ENCODE measurements at regions not wholly inside any gene's neighbourhood (a gene's known extent, or its start where the extent isn't known, plus 50 kb on each side); places are given as distances from the start of the nearest gene placed in this dataset.
"Not testable (repeated sequence)": the region's sequence is repeated elsewhere in the genome, so short reads cannot be mapped to it uniquely, and the experiment has no call there.

- DNase-seq (ENCODE audit: low read depth in 2 of 2), result no peak
These were observed 961.3 kb upstream of the CELF4 start for GRCh38 chr18:38526922-38527321.

GRCh38 chr18:38525039-38525438, 959.4 kb upstream of the CELF4 start:
- DNase-seq (ENCODE audit: low read depth in 2 of 2), result no peak

- DNase-seq (ENCODE audit: low read depth in 2 of 2), result no peak
These were observed 955.2 kb upstream of the CELF4 start for GRCh38 chr18:38520786-38521185.

GRCh38 chr18:38502539-38502938, 936.9 kb upstream of the CELF4 start:
- no peak for DNase-seq (ENCODE audit: low read depth in 2 of 2)

GRCh38 chr18:38497266-38497665, 931.7 kb upstream of the CELF4 start:
- no peak for DNase-seq (ENCODE audit: low read depth in 2 of 2)

- DNase-seq (ENCODE audit: low read depth in 2 of 2), result no peak
These were observed 930.7 kb upstream of the CELF4 start for GRCh38 chr18:38496222-38496793.

GRCh38 chr18:38494065-38494464, 928.5 kb upstream of the CELF4 start:
- DNase-seq (ENCODE audit: low read depth in 2 of 2), result no peak

DNA sequence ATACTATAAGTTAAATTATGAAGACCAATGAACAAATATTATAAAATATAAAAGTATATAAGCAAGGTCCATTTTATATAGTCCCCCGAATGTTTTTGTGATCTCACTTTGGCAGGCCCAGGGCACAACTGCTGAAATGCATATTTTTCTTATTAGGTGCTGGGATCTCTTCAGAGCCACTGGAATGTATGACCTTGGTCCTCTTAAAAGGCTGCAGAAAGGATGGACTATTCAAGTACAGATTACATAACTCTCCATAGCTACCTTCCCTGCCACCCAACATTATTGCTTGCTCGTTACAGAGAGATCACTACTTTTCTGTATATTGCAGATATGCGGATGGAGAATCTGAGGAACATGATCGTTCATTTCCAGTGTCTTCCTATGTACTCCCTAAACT, 925.6 kb upstream of the CELF4 start:
- DNase-seq (ENCODE audit: low read depth in 2 of 2), result no peak

GRCh38 chr18:38489721-38490120, 924.1 kb upstream of the CELF4 start:
- DNase-seq (ENCODE audit: low read depth in 2 of 2), result not testable (repeated sequence)

GRCh38 chr18:38487521-38487920, 921.9 kb upstream of the CELF4 start:
- DNase-seq (ENCODE audit: low read depth in 2 of 2), result no peak

DNA sequence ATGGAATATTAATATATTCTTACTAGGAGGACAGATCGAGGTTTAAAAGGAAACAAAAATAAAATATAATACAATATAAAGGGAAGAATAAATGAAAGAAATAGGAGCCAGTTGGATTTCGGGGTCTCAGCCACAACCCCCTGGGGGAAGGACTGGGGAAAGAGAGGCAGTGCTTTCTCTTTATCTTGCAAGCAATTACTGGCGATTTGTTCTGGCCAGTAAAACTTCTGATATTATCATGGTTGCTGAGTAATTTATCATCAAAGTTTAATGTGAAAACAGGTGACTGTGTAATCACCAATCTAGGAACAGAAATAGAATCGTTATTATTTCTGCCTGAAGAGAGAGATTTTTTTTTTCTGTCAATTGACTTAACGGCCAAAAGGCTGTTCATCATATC, 917.7 kb upstream of the CELF4 start:
- DNase-seq (ENCODE audit: low read depth in 2 of 2), result no peak

DNA sequence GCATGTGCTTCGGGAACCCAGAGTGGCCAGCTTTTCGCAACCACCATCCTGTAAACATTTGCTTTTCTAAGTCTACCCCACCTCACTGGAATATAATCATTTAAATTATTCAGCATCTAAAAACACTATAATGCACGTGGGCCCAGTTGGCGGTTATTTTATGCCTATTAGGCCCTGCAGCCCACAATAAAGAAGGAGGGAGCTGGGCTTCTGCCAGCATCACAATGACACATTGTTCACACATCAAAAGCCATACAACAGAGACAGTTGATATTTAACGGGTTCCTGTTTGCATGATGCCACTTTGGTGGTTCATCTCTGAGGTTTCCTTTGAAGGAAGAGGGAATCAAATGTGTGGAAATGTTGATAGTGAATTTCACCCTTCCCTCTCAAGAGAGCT, 916.0 kb upstream of the CELF4 start:
- DNase-seq (ENCODE audit: low read depth in 2 of 2), result no peak

GRCh38 chr18:38475686-38476085, 910.1 kb upstream of the CELF4 start:
- no peak for DNase-seq (ENCODE audit: low read depth in 2 of 2)

DNA sequence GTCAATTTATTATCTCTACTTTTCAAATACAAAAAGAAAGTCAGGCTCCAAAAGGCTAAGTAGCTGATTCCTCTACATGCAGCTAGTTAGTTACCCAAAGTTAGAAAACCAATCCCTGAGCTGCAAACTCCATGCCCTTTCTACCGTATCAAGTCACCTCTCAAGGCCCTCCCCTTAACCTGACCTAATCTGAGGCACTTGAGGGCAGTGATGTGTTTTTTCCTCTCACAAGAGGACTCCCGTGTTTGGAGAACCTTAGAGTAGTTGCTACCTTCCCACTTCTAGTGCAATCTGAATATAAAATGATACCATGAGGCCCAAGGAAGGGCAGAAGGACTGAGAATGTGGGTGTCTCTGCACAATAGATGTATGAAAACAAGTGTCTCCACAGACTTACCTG, 907.9 kb upstream of the CELF4 start:
- no peak for DNase-seq (ENCODE audit: low read depth in 2 of 2)

GRCh38 chr18:38470421-38470820, 904.8 kb upstream of the CELF4 start:
- DNase-seq (ENCODE audit: low read depth in 2 of 2), result no peak

DNA sequence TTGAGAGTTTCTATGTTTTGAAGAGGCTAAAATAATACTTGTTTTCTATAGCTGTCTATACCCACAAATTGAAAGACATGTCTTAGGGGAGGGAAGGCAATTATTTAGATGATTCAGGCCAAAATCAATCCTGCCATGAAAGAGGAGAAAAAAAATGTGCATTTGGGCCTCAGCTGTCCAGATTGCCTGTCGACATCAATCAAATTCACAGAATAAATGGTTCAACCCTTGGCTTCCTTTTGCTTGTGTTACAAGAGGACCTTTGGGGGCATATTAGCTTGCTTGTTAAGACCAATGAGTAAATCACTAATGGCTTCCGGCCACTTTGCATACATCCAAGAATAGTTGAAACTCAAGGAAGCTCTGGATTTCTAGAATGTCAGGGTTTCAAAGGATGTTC, 900.8 kb upstream of the CELF4 start:
- DNase-seq (ENCODE audit: low read depth in 2 of 2), result no peak

DNA sequence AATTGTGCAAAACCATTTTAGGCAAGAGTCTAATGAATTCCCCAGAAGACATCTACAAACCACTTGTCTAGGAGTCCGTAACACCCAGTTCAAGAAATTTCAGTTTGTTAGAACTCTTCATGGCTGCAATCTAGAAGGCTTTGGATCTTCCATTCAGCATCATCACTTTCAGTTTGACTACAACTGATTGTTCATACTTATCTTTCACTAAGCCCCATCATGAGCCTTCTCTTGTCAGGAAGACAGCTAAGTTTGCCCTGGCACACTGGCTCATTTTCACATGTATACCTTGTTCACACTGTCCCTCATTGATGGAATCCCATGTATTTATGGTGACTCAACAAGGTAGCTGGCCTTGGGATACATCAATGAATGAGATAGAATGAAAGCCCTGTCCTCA, 898.4 kb upstream of the CELF4 start:
- DNase-seq (ENCODE audit: low read depth in 2 of 2), result no peak

- no peak for DNase-seq (ENCODE audit: low read depth in 2 of 2)
These were observed 895.1 kb upstream of the CELF4 start for GRCh38 chr18:38460657-38461056.

DNA sequence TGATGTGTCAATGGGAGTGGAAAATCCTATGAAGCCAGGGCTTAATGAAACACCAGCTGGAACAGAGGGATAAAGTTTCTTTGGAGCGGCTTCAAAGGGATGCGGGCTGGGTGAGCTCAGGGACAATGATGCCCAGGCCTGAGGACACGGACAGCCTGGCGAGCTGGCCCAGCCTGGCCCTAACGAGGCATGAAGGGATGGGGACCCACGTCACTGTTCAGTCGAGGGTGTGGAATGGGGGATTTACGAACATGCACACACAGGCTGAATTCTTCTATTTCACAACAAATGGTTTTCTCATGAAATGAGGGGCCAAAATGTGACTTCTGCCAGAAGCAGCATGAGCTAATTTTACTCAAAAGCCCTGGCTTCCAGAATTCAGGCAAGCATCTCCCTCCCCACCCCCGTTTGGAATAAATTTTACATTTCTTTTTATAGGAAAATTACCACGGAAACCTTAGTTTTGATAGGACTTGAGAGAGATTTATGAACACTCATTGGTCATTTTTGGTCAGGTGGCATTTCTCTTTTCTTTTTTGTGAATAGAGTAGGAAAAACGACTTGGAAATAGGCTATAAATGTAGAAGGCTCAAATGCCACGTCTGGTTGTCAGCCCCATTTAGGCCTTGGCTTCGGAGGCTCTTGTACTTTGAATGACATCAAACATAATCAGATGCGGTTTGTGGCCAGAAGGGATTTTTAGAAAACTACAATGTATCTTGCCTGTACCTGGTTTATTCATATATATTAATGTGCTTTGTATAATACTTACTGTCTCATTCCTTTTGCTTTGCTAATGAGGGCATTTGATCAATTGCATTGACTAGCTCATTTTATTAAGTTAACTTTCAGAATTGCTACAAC, 893.8 kb upstream of the CELF4 start:
- no peak for DNase-seq (ENCODE audit: low read depth in 2 of 2)

DNA sequence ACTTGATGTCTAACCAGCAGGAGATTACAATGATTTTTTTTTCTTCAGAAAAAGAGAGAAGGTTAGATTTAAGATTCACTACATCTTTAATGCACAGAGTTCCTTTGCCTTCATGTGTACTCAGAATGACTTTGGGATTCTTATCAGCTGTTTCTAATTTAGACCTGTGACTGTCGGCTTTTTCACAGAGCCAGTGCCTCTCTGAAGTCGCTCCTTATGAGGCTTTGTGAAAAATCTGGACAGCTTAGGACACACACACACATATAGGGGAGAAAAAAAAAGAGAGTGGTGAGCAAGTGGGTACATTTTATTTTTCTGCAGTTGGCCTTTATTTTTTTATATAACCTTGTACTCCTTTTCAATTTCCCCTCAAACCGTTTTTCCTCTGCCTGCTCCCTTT, 893.1 kb upstream of the CELF4 start:
- no peak for DNase-seq (ENCODE audit: low read depth in 2 of 2)

- DNase-seq (ENCODE audit: low read depth in 2 of 2), result no peak
These were observed 890.7 kb upstream of the CELF4 start for GRCh38 chr18:38456253-38456652.

GRCh38 chr18:38454764-38455469, 889.3 kb upstream of the CELF4 start:
- DNase-seq (ENCODE audit: low read depth in 2 of 2), result no peak

GRCh38 chr18:38453880-38454279, 888.3 kb upstream of the CELF4 start:
- DNase-seq (ENCODE audit: low read depth in 2 of 2), result no peak

Data from stimulated activated CD4-positive, alpha-beta T cell treated with anti-CD3 and anti-CD28 coated beads, Interleukin-4, amount 100 ng/mL, for 48 hours (primary cell).